PC-9 (cell line): ENCODE measurements at regions not wholly inside any gene's neighbourhood (a gene's known extent, or its start where the extent isn't known, plus 50 kb on each side); places are given as distances from the start of the nearest gene placed in this dataset.

Experiments used
- BruUV-seq: library from RNA; stranded (reverse); fragments of 400-500 nt; replicated peaks from 2 replicates; lab custom pipeline; 2021; lab: Mats Ljungman, UMichigan
- CTCF ChIA-PET: fragments of 300-600 bp; sonication (Branson Sonifier 250); formaldehyde crosslinking; loops from one replicate; lab custom pipeline; 2022; ENCODE audit warnings: antibody characterized with exemption; lab: Charles Lee
- POLR2A ChIA-PET: fragments of 300-600 bp; sonication (Branson Sonifier 250); formaldehyde crosslinking; loops from one replicate; lab custom pipeline; 2022; ENCODE audit warnings: antibody characterized with exemption; ENCODE audit not compliant: unreplicated experiment; lab: Charles Lee
- DNase-seq, 2 experiments: peaks; one replicate each; pipeline versions ENCODE4 v3.0.0 to v3.0.0-alpha.2; 2015 to 2022; ENCODE audit warnings: mixed read lengths in 1 of 2
- H2AFZ ChIP-seq: fragments of 200-600 bp; sonication (generic); 2 replicates; pipeline ENCODE4 v1.8.1; 2017; ENCODE audit warnings: antibody characterized with exemption
- H3F3A ChIP-seq: fragments of 200-600 bp; sonication (generic); 2 replicates; pipeline ENCODE4 v1.8.1; 2017; ENCODE audit warnings: antibody characterized with exemption, mild to moderate bottlenecking, low read depth; ENCODE audit not compliant: insufficient read depth
- H3K27ac ChIP-seq: fragments of 200-600 bp; sonication (generic); 2 replicates; pipeline ENCODE4 v1.6.1; 2016; ENCODE audit warnings: mixed run types
- H3K27me3 ChIP-seq: fragments of 200-600 bp; sonication (generic); 2 replicates; pipeline ENCODE4 v1.6.1; 2016; ENCODE audit warnings: low read depth, mixed run types; ENCODE audit not compliant: insufficient read depth
- H3K36me3 ChIP-seq: fragments of 200-600 bp; sonication (generic); 2 replicates; pipeline ENCODE4 v1.6.1; 2016; ENCODE audit warnings: low read depth, mixed run types
- H3K4me1 ChIP-seq: fragments of 200-600 bp; sonication (generic); replicated peaks from 2 replicates; pipeline ENCODE4 v1.6.1; 2016; ENCODE audit warnings: mixed run types; ENCODE audit not compliant: insufficient read depth
- H3K4me2 ChIP-seq: fragments of 200-600 bp; sonication (generic); 2 replicates; pipeline ENCODE4 v1.6.1; 2017; ENCODE audit warnings: mixed run types
- H3K4me3 ChIP-seq: fragments of 200-600 bp; sonication (generic); 2 replicates; pipeline ENCODE4 v1.6.1; 2016; ENCODE audit warnings: mixed run types
- H3K79me2 ChIP-seq: fragments of 200-600 bp; sonication (generic); 2 replicates; pipeline ENCODE4 v1.6.1; 2017; ENCODE audit warnings: low read depth, mixed run types
- H3K9me2 ChIP-seq: fragments of 200-600 bp; sonication (generic); 2 replicates; pipeline ENCODE4 v1.8.1; 2017; ENCODE audit warnings: mild to moderate bottlenecking; ENCODE audit not compliant: insufficient read depth
- H3K9me3 ChIP-seq: fragments of 200-600 bp; sonication (generic); 2 replicates; pipeline ENCODE4 v1.8.1; 2016; ENCODE audit warnings: low read depth; ENCODE audit not compliant: insufficient read depth
- H4K20me1 ChIP-seq: fragments of 200-600 bp; sonication (generic); 2 replicates; pipeline ENCODE4 v1.8.1; 2017; ENCODE audit not compliant: insufficient read depth
- CTCF ChIP-seq: fragments of 200-600 bp; sonication (generic); conservative IDR thresholded peaks from 2 replicates; pipeline ENCODE4 v1.6.1; 2017; ENCODE audit warnings: mixed run types, antibody characterized with exemption, mild to moderate bottlenecking, moderate library complexity
- EZH2 ChIP-seq: fragments of 200-600 bp; sonication (generic); IDR thresholded peaks from 2 replicates; pipeline ENCODE4 v1.8.0; 2017; ENCODE audit warnings: antibody characterized with exemption, low read depth
- intact Hi-C: fragments of 100-400 bp; cut with micrococcal nuclease; formaldehyde crosslinking; loops from one replicate; pipeline ENCODE4 v1.10.0; 2022; ENCODE audit not compliant: unreplicated experiment

- H3F3A ChIP-seq: no peaks in the 10 kb centered on the region
- BruUV-seq: no TSS peak
- H3K27me3 ChIP-seq: no peaks in the 10 kb centered on the region
- no peak for DNase-seq
- intact Hi-C loops: no loop called here
- no peak overlapping the region for H3K4me3 ChIP-seq
- ChIA-PET POLR2A (no interaction called here), CTCF (no interaction called here)
- no peaks in the 10 kb centered on the region for H3K36me3 ChIP-seq
- H3K9me2 ChIP-seq: no peaks in the 10 kb centered on the region
- TF ChIP-seq CTCF: no peak
- TF ChIP-seq EZH2: no peak
- H3K4me2 ChIP-seq: no peak overlapping the region
- no peaks in the 10 kb centered on the region for H3K9me3 ChIP-seq
- H4K20me1 ChIP-seq: no peaks in the 10 kb centered on the region
- H3K79me2 ChIP-seq: no peaks in the 10 kb centered on the region
- no peak overlapping the region for H3K27ac ChIP-seq
- H2AFZ ChIP-seq: no peak overlapping the region
- H3K4me1 ChIP-seq: no peaks in the 10 kb centered on the region
Observed at GRCh38 chr14:40394634-40395340, 962.6 kb upstream of the FBXO33 start.

DNA sequence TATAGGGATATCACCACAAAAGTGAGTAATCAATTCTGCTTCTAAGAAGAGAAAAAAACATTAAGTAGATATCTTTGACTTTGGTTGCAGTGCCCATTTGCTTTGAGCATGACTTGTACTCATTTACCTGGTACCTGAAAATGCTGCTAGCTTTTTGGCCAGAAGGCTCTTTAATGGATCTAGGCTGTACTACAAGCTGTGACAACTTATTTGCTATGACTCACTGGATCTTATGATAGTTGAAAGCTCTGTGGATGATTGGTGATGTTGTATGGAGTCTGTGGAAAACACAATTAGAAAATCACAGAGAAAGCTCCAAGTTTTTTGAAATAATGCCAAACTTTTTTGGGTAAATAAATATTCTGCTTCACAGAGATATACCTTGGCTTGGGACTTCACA lies 960.9 kb upstream of the FBXO33 start:
- ChIA-PET CTCF (no interaction called here), POLR2A (no interaction called here)
- no TSS peak for BruUV-seq
- DNase-seq: no peak
- no peak overlapping the region for H3K4me3 ChIP-seq
- no peaks in the 10 kb centered on the region for H3K27me3 ChIP-seq
- H3K36me3 ChIP-seq: no peaks in the 10 kb centered on the region
- no peaks in the 10 kb centered on the region for H3K9me3 ChIP-seq
- no peak overlapping the region for H2AFZ ChIP-seq
- H3K4me2 ChIP-seq: no peak overlapping the region
- no peaks in the 10 kb centered on the region for H3K9me2 ChIP-seq
- H3F3A ChIP-seq: no peaks in the 10 kb centered on the region
- H4K20me1 ChIP-seq: no peaks in the 10 kb centered on the region
- intact Hi-C loops: no loop called here
- TF ChIP-seq CTCF (no peak), EZH2 (no peak)
- no peak overlapping the region for H3K27ac ChIP-seq
- no peaks in the 10 kb centered on the region for H3K79me2 ChIP-seq
- no peaks in the 10 kb centered on the region for H3K4me1 ChIP-seq

GRCh38 chr14:40386433-40386832 lies 954.2 kb upstream of the FBXO33 start:
- Histone ChIP-seq H3K27me3 (no peaks in the 10 kb centered on the region), H3K9me3 (no peaks in the 10 kb centered on the region), H3F3A (no peaks in the 10 kb centered on the region), H3K27ac (no peak overlapping the region), H4K20me1 (no peaks in the 10 kb centered on the region), H2AFZ (no peak overlapping the region), H3K4me1 (no peaks in the 10 kb centered on the region), H3K4me2 (no peak overlapping the region), H3K36me3 (no peaks in the 10 kb centered on the region), H3K9me2 (no peaks in the 10 kb centered on the region), H3K79me2 (no peaks in the 10 kb centered on the region), H3K4me3 (no peak overlapping the region)
- TF ChIP-seq EZH2 (no peak), CTCF (no peak)
- no peak for DNase-seq
- CTCF ChIA-PET: no interaction called here
- intact Hi-C loops: no loop called here
- POLR2A ChIA-PET: no interaction called here
- BruUV-seq: no TSS peak
